HT1080 (cell line): ENCODE measurements at regions not wholly inside any gene's neighbourhood (a gene's known extent, or its start where the extent isn't known, plus 50 kb on each side); places are given as distances from the start of the nearest gene placed in this dataset.
"Not testable (repeated sequence)": the region's sequence is repeated elsewhere in the genome, so short reads cannot be mapped to it uniquely, and the experiment has no call there.

Source experiments
- DNase-seq: peaks from one replicate; pipeline ENCODE4 v3.0.0-alpha.2; 2015; ENCODE audit warnings: low read depth

DNA sequence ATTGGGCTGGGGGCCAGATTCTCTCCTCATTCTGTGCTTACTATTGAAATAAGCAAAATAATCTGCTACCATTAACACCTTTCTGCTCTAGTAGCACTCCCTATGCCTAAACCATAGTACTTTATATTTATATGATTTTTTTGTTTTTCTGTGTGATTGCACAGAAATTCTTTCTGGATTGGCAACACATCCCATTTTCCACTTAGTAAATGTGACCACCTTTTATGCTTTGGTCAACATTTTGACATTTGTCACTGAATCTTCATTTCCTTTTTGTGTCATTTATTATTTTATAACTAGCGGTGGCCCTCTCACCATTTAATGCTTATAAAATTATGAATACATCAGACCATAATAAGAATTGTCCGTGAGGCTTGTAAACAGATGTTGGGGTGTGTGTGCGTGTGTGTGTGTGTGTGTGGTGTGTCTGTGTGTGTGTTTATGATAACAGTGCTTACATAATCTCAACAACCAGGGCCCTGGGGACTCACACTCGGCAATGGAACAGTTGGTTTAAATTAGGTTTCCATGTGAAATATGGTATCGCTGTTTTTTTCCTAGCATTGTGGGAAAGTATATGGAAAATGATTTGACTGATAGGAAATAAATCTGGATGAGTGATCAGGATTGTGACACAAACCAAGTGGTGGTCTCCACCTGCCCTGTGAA is 138.9 kb downstream of the NOC3L start:
- no peak for DNase-seq

DNA sequence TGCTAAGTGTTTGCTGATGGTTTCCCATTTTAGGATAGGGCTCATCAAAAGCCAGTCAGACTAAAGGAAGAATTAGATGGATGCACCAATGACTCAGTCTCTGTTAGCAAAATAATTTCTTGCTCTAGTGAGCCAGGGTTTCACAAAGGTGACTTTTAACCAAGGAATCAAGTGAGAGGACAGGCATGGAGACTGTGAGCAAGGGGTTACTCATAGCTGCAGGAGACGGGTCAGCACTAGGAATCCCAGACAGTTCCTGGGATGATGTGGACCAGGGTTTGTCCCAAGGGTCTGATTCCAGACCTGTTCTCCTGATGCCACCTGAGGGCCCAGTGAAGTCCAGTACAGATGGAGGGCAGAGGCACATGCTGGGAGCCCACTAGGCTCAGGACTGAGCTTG is 138.1 kb downstream of the NOC3L start:
- peak; percentile 82 for DNase-seq

GRCh38 chr10:94225589-94225988 is 137.2 kb downstream of the NOC3L start:
- peak; percentile 13 for DNase-seq

- no peak for DNase-seq
These were observed 132.5 kb downstream of the NOC3L start for GRCh38 chr10:94230134-94230785.

DNA sequence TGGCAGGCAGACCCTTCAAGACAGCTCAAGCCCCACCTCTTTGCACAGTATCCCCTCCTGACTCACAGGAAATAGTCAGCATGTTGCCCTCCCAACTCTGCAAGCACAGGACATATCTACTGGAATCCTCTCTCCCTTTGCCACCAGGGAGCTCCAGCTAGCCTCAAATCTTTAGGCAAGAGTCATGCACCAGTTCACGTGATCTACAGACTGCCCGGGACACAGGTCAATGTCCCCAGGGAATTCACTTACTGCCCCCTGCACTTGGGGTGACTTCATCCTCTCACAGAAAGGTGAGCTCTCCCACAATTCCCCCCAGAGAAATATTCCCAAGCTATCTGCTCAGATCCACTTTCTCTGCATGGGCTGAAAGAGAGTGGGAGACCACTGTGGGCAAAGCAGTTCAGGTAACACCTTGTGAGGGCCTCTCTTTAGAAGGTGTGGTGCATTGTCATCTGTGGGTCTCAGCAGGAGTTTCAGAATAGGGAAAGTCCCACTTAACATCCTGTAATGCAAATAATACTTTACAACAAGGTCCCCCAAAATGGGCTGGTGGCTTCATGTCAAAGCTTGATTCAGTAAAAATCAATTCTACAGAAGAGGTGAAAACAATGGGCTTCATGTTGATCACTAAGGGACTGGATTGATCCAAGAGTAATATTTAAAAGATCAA is 129.9 kb downstream of the NOC3L start:
- peak; percentile 51 for DNase-seq

DNA sequence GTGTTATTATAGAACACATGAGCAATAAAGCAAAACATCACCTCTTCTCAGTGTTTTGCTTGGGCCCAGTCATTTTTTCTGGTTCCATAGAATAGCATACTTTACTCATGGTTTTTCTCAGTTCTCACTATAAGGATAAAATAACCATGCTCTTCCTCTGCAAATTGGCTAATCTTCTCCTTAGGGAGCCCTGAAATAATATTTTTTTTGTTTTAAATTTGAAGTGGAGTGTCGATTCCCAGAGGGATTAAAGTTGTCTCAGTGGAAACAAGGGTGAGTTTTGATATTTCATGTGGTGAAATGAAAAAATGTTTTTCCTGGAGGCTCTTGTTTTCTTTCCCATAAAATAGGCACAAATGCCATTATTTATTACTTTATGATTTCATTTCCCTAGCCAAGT is 127.3 kb downstream of the NOC3L start:
- no peak for DNase-seq

- no peak for DNase-seq
These were observed 124.6 kb downstream of the NOC3L start for GRCh38 chr10:94238006-94238617.

DNA sequence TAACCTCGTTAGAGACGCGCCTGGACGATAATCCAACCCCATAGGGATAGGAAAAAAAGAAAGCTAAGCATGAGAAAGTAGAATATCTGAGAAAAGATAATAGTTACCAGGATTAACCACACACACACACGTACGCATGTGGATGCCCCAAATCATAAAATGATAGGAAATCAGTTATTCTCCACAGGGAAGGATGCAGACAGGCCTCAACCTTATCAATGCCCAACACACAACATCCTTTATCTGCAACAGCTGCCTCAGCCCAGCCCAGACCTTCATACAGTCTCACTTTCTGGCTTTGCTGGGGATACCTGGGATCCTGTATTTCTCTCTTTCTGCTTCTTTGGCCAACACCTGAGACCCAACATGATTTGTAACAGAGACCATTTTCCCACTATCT is 123.0 kb downstream of the NOC3L start:
- DNase-seq = no peak

GRCh38 chr10:94240491-94240890 is 122.2 kb downstream of the NOC3L start:
- no peak for DNase-seq

DNA sequence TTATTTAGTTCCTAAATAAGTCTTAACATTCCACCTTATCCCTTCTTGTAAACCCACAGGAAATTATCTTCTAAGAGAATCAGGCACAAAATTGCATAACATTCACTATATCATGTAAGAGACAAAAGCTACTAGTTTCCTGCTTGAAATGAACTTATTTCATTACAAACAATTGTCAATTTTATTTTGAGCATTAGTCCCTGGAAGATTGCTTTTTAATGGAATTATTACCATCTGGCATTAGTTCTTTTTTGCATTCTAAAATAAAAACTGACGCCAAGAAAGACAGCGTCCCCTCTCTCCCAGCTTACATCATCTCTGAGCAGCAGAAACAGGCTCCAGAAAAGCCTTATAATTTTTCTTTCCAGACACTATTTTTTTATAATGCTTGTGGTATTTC is 121.8 kb downstream of the NOC3L start:
- no peak for DNase-seq

DNA sequence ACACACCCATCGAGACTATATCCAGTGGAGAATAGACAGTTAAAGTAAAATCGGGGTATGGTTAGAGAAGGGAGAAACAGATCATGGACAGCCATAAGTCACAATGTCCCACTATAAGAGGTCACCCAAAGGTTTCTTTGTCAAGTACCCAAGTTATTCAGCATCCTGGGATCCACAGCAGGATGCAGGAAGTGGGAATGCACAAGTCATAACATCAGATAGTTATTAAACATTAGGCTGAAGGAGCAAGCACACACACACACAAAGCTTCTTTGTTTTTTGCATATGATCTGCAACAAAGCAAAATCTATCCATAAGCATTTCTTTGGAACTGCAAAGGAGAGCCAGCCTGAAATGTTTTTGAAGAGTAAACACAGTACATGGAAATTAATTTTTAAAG is 111.6 kb downstream of the NOC3L start:
- peak; percentile 59 for DNase-seq

GRCh38 chr10:94251568-94251967 is 111.2 kb downstream of the NOC3L start:
- no peak for DNase-seq

GRCh38 chr10:94257407-94257806 is 105.3 kb downstream of the NOC3L start:
- DNase-seq = not testable (repeated sequence)

- DNase-seq = no peak
These were observed 102.3 kb downstream of the NOC3L start for GRCh38 chr10:94260455-94260854.

DNA sequence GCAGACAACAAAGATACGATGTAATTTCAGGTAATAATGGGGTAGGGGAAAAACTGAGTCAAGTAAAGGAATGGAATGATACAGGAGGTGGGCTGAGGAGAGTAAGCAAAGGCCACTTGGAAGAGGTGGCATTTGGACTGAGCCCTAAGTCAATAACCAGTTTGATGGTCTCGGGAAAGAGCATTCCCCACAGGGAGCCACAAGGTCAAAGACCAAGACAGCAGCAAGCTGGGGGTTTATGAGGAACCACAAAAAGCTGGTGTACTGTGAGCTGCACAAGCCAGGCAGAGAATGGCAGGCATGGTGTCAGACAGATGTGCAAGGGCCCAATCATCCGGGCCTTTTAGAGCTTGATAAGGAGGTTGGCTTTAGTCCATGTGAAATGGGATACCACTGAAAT is 98.7 kb downstream of the NOC3L start:
- no peak for DNase-seq

DNA sequence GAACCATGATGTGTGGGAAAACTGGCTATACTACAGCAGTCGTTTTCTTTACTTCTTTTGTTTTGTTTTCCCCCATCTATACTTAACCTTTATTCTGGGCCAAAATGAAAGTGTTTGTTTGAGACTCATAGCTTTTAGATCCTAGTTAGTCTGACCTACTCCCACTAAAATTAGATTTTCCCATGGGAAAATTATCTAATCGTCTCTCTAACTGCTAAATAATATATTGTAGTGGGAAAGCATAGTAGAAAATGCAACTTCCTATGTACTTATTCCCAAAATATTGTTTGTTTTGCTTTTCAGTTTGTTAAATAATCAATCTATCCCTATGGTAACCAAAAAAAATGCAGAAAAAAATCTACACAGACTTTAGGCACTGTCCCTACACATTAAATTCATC is 96.6 kb downstream of the NOC3L start:
- no peak for DNase-seq

- DNase-seq = no peak
These were observed 94.1 kb downstream of the NOC3L start for GRCh38 chr10:94268652-94269051.

GRCh38 chr10:94274142-94274787 is 88.5 kb downstream of the NOC3L start:
- DNase-seq = no peak

- DNase-seq = no peak
These were observed 86.6 kb downstream of the NOC3L start for GRCh38 chr10:94276140-94276539.

GRCh38 chr10:94277450-94277849 is 85.3 kb downstream of the NOC3L start:
- no peak for DNase-seq

DNA sequence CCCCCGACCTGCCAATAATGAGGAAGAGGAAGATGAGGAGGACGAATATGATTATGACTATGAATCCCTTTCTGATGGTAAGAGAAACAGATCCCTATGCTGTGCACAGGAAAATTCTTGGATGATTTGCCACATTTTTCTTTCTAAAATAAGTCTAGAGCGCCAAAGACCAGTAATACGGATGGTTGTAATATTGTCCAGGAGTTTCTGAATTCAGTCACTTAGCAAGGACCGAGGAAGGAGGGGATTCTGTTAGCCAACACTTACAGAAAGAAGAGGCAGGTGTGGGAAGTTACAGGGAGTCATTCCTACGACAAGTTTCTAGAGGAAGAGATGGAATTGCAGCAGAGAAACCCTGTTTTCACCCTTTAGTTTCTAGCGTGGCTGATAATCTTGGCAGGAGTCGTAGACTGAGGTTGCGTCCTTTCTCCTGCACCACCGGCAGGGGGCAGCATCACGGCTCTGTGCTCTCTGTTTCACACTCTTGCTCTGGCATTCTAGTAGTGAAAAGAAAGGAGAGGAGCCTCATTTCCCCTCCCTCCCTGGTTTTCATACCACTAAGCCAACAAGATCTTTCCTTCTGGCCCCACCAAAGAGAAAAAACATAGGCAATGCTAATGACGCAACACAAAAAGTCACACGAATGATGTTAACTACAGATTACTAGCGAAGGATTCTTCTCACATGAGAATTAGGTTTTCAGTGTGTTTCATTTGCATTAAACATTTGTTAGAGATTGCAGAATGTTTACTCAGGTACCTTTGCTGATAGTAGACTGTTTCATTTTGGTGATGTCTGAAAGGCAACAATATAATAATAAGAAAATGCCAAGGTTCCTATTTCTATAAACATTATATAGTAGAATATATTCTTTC is 82.7 kb downstream of the NOC3L start:
- peak; percentile 32 for DNase-seq
